Activated B cell treated with CpG ODN at 0.5 μM for 24 hours (primary cell): ENCODE measurements at regions not wholly inside any gene's neighbourhood (a gene's known extent, or its start where the extent isn't known, plus 50 kb on each side); places are given as distances from the start of the nearest gene placed in this dataset.

Experiments
- ATAC-seq: fragments of 200-7000 bp; cut with Tn5 transposase; one replicate; pipeline ENCODE4 v1.10.0; 2021; ENCODE audit warnings: low read depth, mild to moderate bottlenecking, moderate library complexity
- CTCF ChIA-PET: fragments of 350-600 bp; sonication (Branson Sonifier 250); formaldehyde crosslinking; loops from one replicate; lab custom pipeline; 2021; ENCODE audit warnings: antibody characterized with exemption; lab: Charles Lee
- POLR2A ChIA-PET: fragments of 350-600 bp; sonication (Branson Sonifier 250); formaldehyde crosslinking; loops from one replicate; lab custom pipeline; 2021; ENCODE audit warnings: antibody characterized with exemption; lab: Charles Lee
- DNase-seq: peaks from one replicate; pipeline ENCODE4 v3.0.0; 2022
- H3K27ac Mint-ChIP-seq: one replicate; pipeline ENCODE4 v1.8.0; 2020; ENCODE audit warnings: mixed read lengths
- H3K27me3 Mint-ChIP-seq: one replicate; pipeline ENCODE4 v1.8.0; 2021; ENCODE audit warnings: mixed read lengths
- H3K36me3 Mint-ChIP-seq: one replicate; pipeline ENCODE4 v1.8.0; 2021; ENCODE audit warnings: low read depth, mixed read lengths
- H3K4me1 Mint-ChIP-seq: one replicate; pipeline ENCODE4 v1.8.0; 2021; ENCODE audit warnings: mixed read lengths
- H3K4me3 Mint-ChIP-seq: one replicate; pipeline ENCODE4 v1.8.0; 2020; ENCODE audit warnings: mild to moderate bottlenecking, mixed read lengths
- H3K9me3 Mint-ChIP-seq: one replicate; pipeline ENCODE4 v1.8.0; 2020; ENCODE audit warnings: mixed read lengths
- CTCF ChIP-seq: fragments of 200-600 bp; IDR thresholded peaks from one replicate; pipeline ENCODE4 v1.8.0; 2022; ENCODE audit warnings: antibody characterized with exemption, mild to moderate bottlenecking
- intact Hi-C: fragments of 100-400 bp; cut with micrococcal nuclease; formaldehyde crosslinking; loops from one replicate; pipeline ENCODE4 v1.15.1; 2024

DNA sequence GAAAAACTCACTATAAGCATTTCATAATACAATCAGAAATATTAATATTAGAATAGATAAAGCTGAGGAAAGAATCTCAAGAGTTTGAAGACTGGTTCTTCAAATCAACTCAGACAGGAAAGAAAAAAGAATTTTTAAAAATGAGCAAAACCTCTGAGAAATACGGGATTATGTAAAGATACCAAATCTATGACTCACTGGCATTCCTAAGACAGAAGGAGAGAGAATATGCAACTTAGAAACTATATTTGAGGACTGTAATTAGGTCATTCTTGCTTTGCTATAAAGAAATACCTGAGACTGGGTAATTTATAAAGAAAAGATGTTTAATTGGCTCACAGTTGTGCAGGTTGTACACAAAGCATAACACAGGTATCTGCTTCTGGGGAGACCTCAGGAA, 665.1 kb downstream of the RNF144B start:
- Mint-ChIP-seq H3K36me3 (no peaks in the 10 kb centered on the region), H3K9me3 (peaks cover 10% of the 10 kb centered on the region), H3K27me3 (no peaks in the 10 kb centered on the region), H3K27ac (no peak overlapping the region), H3K4me3 (no peak overlapping the region), H3K4me1 (no peaks in the 10 kb centered on the region)
- DNase-seq = no peak
- ChIA-PET POLR2A (no interaction called here), CTCF (no interaction called here)
- ATAC-seq = no peak
- intact Hi-C loops = no loop called here
- no peak for TF ChIP-seq CTCF

DNA sequence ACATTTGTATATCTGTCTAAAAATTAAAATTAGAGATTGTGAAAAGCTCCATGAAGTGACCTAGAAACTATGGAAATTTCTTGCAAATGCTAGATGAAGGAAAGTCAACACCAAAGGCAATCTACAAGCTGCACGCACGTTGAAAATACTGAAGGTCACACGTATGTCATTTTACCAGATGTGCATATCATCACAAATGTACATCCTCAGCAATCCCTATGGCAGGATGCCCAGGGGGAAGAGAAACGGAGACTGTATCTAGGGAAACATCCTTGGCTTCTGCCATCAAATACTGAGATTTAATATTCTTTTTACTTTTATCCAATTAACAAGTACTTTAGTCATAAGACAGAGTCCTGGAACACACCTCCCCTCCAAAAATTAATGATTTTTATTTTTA, 672.0 kb downstream of the RNF144B start:
- no peak for TF ChIP-seq CTCF
- Mint-ChIP-seq H3K4me3 (no peak overlapping the region), H3K4me1 (no peaks in the 10 kb centered on the region), H3K36me3 (no peaks in the 10 kb centered on the region), H3K27me3 (no peaks in the 10 kb centered on the region), H3K27ac (no peak overlapping the region), H3K9me3 (peaks cover 6% of the 10 kb centered on the region)
- no peak for DNase-seq
- ChIA-PET CTCF (no interaction called here), POLR2A (no interaction called here)
- ATAC-seq = no peak
- intact Hi-C loops = no loop called here

DNA sequence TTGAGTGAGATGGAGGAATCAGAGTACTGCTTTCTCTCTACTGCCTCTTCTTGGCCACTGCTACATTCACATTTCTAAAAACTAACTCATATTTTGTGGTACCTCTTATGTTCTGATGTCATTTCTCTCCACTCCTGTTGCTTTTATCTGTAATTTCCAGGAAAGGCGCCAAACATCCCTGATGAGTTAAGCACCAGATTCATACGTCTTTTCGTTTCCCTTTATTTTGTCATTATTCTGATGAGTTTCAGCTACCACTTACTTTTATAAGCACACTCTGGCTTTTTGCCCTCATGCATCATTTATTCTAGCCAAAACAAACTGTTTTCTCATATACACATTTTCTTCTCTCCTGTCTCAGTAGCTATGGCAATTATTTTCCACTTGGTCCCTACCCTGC, 680.0 kb downstream of the RNF144B start:
- Mint-ChIP-seq H3K9me3 (peaks cover 14% of the 10 kb centered on the region), H3K36me3 (no peaks in the 10 kb centered on the region), H3K27ac (no peak overlapping the region), H3K4me1 (no peaks in the 10 kb centered on the region), H3K4me3 (no peak overlapping the region), H3K27me3 (no peaks in the 10 kb centered on the region)
- ChIA-PET CTCF (no interaction called here), POLR2A (no interaction called here)
- DNase-seq (no peak), ATAC-seq (no peak)
- intact Hi-C loops = no loop called here
- no peak for TF ChIP-seq CTCF

DNA sequence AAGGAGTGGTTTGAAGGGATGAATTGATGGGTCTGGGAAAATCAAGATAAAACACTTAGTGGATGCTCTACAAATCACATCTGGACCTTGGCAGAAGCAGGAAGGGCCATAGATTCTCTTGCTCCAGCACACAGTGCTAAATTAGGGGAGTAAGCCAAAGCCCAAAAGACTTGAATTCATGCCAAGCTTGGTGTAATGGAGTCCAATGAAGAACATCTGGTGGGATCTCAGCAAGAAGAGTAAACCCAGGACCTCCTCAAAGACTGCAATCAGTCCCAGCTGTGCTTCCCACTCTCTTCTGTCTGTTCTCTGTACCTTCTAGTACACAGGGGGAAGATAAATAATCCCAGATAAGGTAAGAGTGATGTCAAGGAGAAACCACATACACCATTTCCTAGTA, 683.4 kb downstream of the RNF144B start:
- ChIA-PET CTCF (no interaction called here), POLR2A (no interaction called here)
- no peak for TF ChIP-seq CTCF
- no peak for ATAC-seq
- Mint-ChIP-seq H3K4me1 (no peaks in the 10 kb centered on the region), H3K27me3 (no peaks in the 10 kb centered on the region), H3K27ac (no peak overlapping the region), H3K4me3 (no peak overlapping the region), H3K36me3 (no peaks in the 10 kb centered on the region), H3K9me3 (peaks cover 17% of the 10 kb centered on the region)
- intact Hi-C loops = no loop called here
- no peak for DNase-seq

- Mint-ChIP-seq H3K4me3 (no peak overlapping the region), H3K27ac (no peak overlapping the region), H3K4me1 (no peaks in the 10 kb centered on the region), H3K27me3 (no peaks in the 10 kb centered on the region), H3K36me3 (no peaks in the 10 kb centered on the region), H3K9me3 (peaks cover 8% of the 10 kb centered on the region)
- POLR2A ChIA-PET = no interaction called here
- ATAC-seq (no peak), DNase-seq (no peak)
- CTCF ChIA-PET = no interaction called here
- no peak for TF ChIP-seq CTCF
- intact Hi-C loops = no loop called here
These were observed 696.7 kb downstream of the RNF144B start for GRCh38 chr6:19083801-19084200.
